Right renal cortex interstitium (tissue), 3 donors: ENCODE measurements at regions not wholly inside any gene's neighbourhood (a gene's known extent, or its start where the extent isn't known, plus 50 kb on each side); places are given as distances from the start of the nearest gene placed in this dataset.
"Not testable (repeated sequence)": the region's sequence is repeated elsewhere in the genome, so short reads cannot be mapped to it uniquely, and the experiment has no call there.

Experiments used
- DNase-seq, 3 donors: peaks; one replicate each; pipeline ENCODE4 v3.0.0-alpha.2; 2013; ENCODE audit warnings: low read depth in 3 of 3, low spot score in 2 of 3

- DNase-seq: no peak
Measured at GRCh38 chr18:59848002-59848401, 51.8 kb upstream of the PMAIP1 start.

DNA sequence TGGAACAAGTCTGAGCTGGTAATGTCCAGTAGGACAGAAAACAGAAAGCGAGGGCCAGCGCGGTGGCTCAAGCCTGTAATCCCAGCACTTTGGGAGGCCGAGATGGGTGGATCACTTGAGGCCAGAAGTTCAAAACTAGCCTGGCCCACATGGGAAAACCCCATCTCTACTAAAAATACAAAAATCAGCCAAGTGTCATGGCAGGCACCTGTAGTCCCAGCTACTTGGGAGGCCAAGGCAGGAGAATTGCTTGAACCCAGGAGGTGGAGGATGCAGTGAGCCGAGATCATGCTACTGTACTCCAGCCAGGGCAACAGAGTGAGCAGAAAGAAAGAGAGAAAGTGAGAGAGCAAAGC is 52.3 kb upstream of the PMAIP1 start:
- not testable (repeated sequence) for DNase-seq

DNA sequence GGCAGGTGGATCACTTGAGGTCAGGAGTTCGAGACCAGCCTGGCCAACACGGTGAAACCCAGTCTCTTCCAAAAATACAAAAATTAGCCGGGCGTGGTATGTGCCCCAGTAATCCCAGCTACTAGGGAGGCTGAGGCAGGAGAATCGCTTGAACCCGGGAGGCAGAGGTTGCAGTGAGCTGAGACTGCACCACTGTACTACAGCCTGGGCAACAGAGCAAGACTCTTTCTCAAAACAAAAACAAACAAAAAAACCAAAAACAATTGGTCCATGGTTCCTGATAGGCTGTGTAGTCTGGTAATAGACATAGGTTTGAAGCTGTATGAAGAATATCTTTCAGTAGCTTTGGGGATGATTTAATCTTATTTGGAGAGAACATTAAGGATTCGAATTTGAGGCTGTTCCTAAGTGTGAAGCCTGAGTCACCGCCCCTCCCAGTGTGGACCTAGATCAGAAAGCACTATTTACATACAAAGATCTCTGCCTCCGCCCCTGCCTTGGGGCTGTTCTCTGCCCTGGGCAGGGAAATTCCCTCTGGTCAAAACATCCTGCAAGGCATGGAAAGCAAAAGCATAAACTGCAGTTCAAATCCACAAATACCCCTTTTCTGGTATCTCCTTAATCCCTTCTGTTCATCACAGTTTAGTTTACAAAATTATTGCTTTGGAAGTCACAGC is 52.8 kb upstream of the PMAIP1 start:
- no peak for DNase-seq

GRCh38 chr18:59842947-59843346 is 56.8 kb upstream of the PMAIP1 start:
- no peak for DNase-seq

GRCh38 chr18:59839931-59840685 is 59.7 kb upstream of the PMAIP1 start:
- DNase-seq: no peak

GRCh38 chr18:59839246-59839645 is 60.5 kb upstream of the PMAIP1 start:
- DNase-seq: no peak

DNA sequence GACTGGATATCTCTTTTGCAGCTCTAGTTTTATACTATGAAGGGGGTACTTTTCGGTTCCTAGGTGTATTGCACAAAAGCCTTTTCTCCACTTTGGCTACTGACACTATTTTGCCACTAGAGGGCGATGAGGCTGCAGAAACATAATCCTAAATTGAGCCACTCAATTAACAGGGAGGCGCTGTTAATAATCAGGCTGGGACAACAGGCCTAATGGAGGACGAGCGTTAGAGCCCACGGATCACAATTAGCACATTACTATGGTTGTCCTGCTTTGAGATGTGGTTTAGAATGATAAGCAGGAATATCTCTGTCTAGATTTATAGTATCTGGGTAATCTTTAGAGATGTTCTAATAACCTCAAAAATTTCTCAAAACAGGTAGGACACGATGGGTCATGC is 62.2 kb upstream of the PMAIP1 start:
- no peak for DNase-seq

- DNase-seq: no peak
Measured at GRCh38 chr18:59835605-59836379, 64.0 kb upstream of the PMAIP1 start.

DNA sequence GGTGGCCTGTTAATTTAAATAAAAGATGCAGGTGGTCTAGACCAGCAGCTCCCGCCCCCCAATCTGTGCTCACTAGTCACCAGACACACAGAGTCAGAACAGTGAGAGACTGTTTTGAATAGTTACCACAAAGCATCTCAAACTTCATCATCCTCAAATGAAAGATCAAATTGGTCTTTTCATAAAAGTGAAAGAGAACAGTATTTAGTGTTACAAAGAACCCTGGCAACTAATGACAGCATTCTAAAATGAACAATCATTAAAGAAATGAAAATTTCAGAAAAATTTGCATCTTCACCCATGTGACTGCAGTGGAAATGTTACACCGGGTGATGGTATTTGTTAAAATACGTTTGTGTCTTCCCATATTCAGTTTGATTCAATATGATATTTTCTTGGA is 65.5 kb upstream of the PMAIP1 start:
- DNase-seq: no peak

GRCh38 chr18:59833785-59834184 is 66.0 kb upstream of the PMAIP1 start:
- no peak for DNase-seq

- peak; percentile 64 to 71 (median 65) for DNase-seq
Measured at GRCh38 chr18:59823596-59824195, 76.1 kb upstream of the PMAIP1 start.

DNA sequence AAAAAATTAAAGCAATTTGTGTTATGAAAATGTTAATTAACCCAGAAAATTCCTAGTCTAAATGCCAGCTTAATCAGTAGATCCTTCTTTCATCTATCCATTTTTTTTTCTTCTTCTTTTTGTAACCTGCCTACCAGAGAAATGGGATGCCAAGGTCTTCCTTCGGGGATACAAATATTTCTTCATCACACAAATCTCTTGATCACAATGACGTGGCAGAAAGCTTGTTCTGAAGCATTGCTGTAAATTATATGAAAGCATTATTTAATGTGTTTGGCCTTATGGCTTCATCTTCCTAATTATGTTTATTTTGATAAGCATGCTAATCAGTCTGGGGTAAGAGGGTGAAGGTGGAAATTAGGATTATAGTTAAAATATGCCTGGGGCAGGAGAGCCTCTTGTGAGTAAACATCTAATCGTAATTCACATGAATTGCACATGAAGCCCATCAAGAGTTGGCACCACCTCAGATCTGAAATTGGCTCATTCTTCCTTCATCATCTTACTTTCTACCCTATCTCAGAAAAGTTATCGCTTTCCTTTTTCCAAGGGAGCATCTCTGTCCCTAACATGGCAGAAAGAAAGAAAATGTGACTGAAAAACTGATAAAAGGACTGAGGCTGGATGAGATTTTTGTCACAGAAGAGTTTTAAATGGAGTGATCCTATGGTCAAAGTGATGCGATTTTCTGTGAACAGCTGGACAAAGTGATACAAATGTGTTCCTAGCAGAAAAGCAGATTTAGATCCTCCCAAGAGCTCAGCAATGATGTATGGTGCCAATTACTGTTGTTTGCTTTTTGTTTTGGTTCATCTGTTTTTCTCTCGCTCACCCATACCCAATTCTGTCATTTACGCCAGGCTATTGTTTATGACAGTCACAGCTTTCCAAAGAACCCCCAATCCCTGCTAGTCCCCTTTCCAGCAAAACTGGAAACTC is 76.9 kb upstream of the PMAIP1 start:
- no peak for DNase-seq

GRCh38 chr18:59821983-59822382 is 77.8 kb upstream of the PMAIP1 start:
- no peak for DNase-seq

DNA sequence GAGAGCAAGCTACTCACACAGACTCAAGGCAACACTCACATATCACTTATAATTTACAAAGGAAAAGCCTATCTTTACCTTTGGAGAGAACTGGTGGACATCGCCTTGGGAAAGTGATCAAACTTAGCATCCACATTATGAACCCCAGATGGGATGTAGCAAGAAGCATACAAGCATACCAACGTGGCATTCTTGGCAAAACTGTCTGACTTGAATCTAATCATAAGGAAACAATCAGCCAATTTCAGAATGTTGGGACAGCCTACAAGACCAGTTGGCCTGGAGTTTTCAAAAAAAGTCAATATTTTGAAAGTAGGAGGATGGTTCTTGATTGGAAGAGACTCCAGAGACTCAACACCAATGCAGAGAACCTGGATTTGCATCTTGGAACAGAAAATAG is 79.1 kb upstream of the PMAIP1 start:
- DNase-seq: no peak

DNA sequence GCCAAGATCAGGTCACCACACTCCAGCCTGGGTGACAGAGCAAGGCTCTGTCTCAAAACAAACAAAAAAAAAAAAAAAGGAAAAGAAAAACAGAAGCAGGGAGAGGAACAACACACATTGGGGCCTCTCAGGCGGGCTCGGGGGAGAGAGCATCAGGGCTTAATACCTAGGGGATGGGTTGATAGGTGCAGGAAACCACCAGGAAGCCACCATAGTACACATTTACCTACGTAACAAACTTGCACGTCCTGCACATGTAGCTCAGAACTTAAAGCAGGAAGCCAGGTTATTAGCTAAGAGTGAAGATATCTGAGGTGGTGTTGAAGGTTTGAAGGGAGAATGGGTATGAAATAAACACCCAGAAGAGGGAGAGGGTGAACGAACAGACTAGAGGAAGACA is 81.0 kb upstream of the PMAIP1 start:
- no peak for DNase-seq

DNA sequence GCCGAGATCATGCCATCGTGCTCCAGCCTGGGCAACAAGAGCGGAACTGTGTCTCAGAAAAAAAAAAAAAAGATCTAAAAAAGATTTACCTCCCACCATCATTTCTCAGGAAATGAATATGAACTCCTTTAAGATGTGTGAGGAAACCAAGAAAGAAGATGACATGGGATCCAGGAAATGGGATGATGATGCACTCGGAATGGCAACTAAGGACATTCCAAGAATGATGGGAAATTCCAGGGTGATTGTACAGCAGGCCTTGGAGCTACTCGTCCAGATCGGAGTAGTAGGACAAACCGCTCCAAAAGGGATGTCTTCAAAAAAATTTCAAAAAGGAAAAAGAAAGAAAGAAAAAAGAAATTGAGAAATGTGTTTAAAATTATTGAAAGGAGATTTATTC is 84.9 kb upstream of the PMAIP1 start:
- DNase-seq: no peak

DNA sequence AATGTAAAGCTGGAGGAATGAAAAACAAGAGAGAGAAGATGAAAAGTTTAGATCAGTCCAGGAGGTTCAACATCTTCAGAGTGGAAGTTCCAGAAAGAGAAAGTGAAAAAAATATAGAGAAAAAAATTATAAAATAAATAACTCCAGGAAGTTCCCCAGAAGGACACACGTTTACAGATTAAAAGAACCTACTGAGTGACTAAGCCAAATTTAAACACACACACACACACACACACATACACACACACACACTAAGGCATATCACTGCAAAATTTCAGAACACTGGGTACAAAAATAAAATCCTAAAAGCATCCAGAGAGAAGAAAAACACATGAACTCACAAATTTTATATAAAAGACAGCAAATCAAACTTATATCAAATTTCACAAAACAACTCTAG is 85.9 kb upstream of the PMAIP1 start:
- DNase-seq: no peak

- no peak for DNase-seq
Measured at GRCh38 chr18:59810735-59811520, 88.9 kb upstream of the PMAIP1 start.

DNA sequence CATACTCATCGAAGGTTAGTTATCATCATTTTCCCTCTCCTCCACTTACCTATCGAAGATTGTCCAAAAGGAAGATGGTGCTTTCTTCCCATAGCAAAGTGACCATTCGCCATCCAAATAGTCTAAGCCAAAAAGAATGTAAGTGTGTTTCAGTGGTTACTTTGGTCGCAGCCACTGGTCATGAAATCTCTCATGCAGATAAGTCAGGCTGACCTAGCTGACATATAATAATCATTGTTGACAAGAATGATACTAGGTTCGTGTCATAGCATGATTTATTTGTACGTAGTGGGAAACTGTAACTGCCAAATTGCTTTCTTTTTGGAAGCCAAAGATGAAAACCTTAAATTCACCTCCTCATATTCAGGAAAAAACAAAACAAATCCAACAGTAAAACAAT is 89.6 kb upstream of the PMAIP1 start:
- DNase-seq: no peak

DNA sequence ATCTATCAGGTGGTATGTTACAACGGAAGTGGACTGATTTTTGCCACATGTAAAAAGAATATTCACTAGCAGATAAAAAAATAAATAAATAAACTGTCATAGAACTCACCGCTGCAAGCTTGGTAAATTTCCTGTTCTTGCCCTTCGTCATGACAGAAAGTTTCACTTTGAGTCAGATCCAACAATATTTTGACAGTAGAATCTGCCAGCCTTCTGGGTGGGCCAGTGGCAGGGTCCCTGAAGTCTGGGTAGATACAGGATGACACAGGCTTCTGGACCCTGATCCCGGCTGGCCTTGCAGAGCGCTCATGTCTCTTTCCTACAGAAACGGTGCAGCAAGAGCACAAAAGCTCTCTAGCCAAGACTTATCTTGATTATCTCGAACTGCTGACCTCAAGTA is 97.8 kb upstream of the PMAIP1 start:
- DNase-seq: no peak
